Gastrocnemius medialis (tissue), 4 donors: ENCODE measurements at regions not wholly inside any gene's neighbourhood (a gene's known extent, or its start where the extent isn't known, plus 50 kb on each side); places are given as distances from the start of the nearest gene placed in this dataset.

Source experiments
- ATAC-seq, 2 donors: fragments of 150-250 bp; one replicate each; pipeline ENCODE4 v1.9.1; 2016
- DNase-seq, 2 donors: peaks; one replicate each; pipeline ENCODE4 v3.0.0-alpha.2; 2019
- H3K27ac ChIP-seq, 4 donors: fragments of 200-600 bp; sonication (generic); 1 replicate in 1 of 4; 2 replicates in 3 of 4; pipeline ENCODE4 v1.5.1; 2016 to 2018; ENCODE audit warnings: mild to moderate bottlenecking in 2 of 4, moderate library complexity in 1 of 4
- H3K27me3 ChIP-seq, 3 donors: fragments of 200-600 bp; sonication (generic) in 2 of 3; 1 replicate in 1 of 3; 2 replicates in 2 of 3; pipeline versions ENCODE4 v1.5.1 to v1.6.0; 2016 to 2019; ENCODE audit warnings: mild to moderate bottlenecking in 1 of 3, moderate library complexity in 1 of 3
- H3K36me3 ChIP-seq, 2 donors: fragments of 200-600 bp; sonication (generic) in 1 of 2; one replicate each; pipeline ENCODE4 v1.5.1; 2017 to 2018
- H3K4me1 ChIP-seq, 2 donors: fragments of 200-600 bp; sonication (generic) in 1 of 2; one replicate each; pipeline ENCODE4 v1.5.1; 2016 to 2017; ENCODE audit warnings: mild to moderate bottlenecking in 2 of 2
- H3K4me3 ChIP-seq, 4 donors: fragments of 200-600 bp; sonication (generic) in 3 of 4; 1 replicate in 1 of 4; 2 replicates in 3 of 4; pipeline ENCODE4 v1.5.1; 2016 to 2019; ENCODE audit warnings: mild to moderate bottlenecking in 2 of 4
- H3K9me3 ChIP-seq, 3 donors: fragments of 200-600 bp; sonication (generic) in 2 of 3; 1 replicate in 1 of 3; 2 replicates in 2 of 3; pipeline ENCODE4 v1.5.1; 2016 to 2019
- CTCF ChIP-seq, 5 experiments: fragments of 450-650 bp in 3 of 5; fragments of 200-600 bp in 2 of 5; sonication (generic) in 2 of 5; IDR thresholded peaks in 4 of 5; conservative IDR thresholded peaks in 1 of 5; 1 replicate in 4 of 5; 2 replicates in 1 of 5; pipeline ENCODE4 v1.5.1; 2016 to 2019; ENCODE audit warnings: antibody characterized with exemption in 5 of 5, mild to moderate bottlenecking in 3 of 5, moderate library complexity in 3 of 5
- POLR2A ChIP-seq, 2 donors: fragments of 450-650 bp; IDR thresholded peaks; one replicate each; pipeline ENCODE4 v1.6.1; 2017; ENCODE audit warnings: antibody characterized with exemption in 2 of 2, mild to moderate bottlenecking in 2 of 2, moderate library complexity in 2 of 2
- in situ Hi-C, 4 donors: fragments of 200-750 bp; cut with MboI; loops; one replicate each; pipeline versions ENCODE4 v1.15.0 to v1.8.0; 2017; ENCODE audit warnings: low sequenced_read_pairs in 4 of 4
- intact Hi-C: fragments of 100-400 bp; cut with DNase I; formaldehyde crosslinking; loops from one replicate; pipeline ENCODE4 v1.15.1; 2023; ENCODE audit warnings: low total_unique reads

- TF ChIP-seq POLR2A (IDR thresholded peaks at IDR 0.05) (no peak), CTCF (IDR thresholded peaks at IDR 0.05 in 4 of 5, conservative IDR thresholded peaks at IDR 0.05 in 1 of 5) (no peak)
- no peak overlapping the region for H3K27ac ChIP-seq
- no peak overlapping the region for H3K4me3 ChIP-seq
- H3K9me3 ChIP-seq, result no peaks in the 10 kb centered on the region
- no peak for DNase-seq
- no peak for ATAC-seq
- no peaks in the 10 kb centered on the region for H3K4me1 ChIP-seq
- in situ Hi-C loops, result no loop called here
- no peaks in the 10 kb centered on the region for H3K27me3 ChIP-seq
- intact Hi-C loops, result no loop called here
- H3K36me3 ChIP-seq, result no peaks in the 10 kb centered on the region
These were observed 228.2 kb downstream of the BCL11B start for GRCh38 chr14:99043756-99044155.

- DNase-seq, result no peak
- in situ Hi-C loops, result no loop called here
- Histone ChIP-seq H3K27me3 (no peaks in the 10 kb centered on the region), H3K4me1 (no peaks in the 10 kb centered on the region), H3K27ac (no peak overlapping the region), H3K36me3 (no peaks in the 10 kb centered on the region), H3K4me3 (no peak overlapping the region), H3K9me3 (peaks cover 0 to 3% (median 0%) of the 10 kb centered on the region in 3 donors)
- no peak for TF ChIP-seq POLR2A (IDR thresholded peaks at IDR 0.05)
- TF ChIP-seq CTCF (IDR thresholded peaks at IDR 0.05 in 4 of 5, conservative IDR thresholded peaks at IDR 0.05 in 1 of 5), result no peak
- ATAC-seq, result no peak
- intact Hi-C loops, result no loop called here
These were observed 224.5 kb downstream of the BCL11B start for GRCh38 chr14:99047441-99048031.

GRCh38 chr14:99050309-99050708 lies 221.7 kb downstream of the BCL11B start:
- DNase-seq, result no peak
- TF ChIP-seq CTCF (IDR thresholded peaks at IDR 0.05 in 4 of 5, conservative IDR thresholded peaks at IDR 0.05 in 1 of 5) (no peak), POLR2A (IDR thresholded peaks at IDR 0.05) (no peak)
- ATAC-seq, result no peak
- Histone ChIP-seq H3K36me3 (no peaks in the 10 kb centered on the region), H3K27me3 (no peaks in the 10 kb centered on the region), H3K9me3 (peaks cover 0 to 14% (median 0%) of the 10 kb centered on the region in 3 donors), H3K27ac (no peak overlapping the region), H3K4me3 (no peak overlapping the region), H3K4me1 (no peaks in the 10 kb centered on the region)
- in situ Hi-C loops, result no loop called here
- intact Hi-C loops, result no loop called here

- Histone ChIP-seq H3K27me3 (no peaks in the 10 kb centered on the region), H3K27ac (no peak overlapping the region), H3K9me3 (peaks cover 0 to 14% (median 0%) of the 10 kb centered on the region in 3 donors), H3K4me3 (no peak overlapping the region), H3K36me3 (no peaks in the 10 kb centered on the region), H3K4me1 (no peaks in the 10 kb centered on the region)
- no peak for DNase-seq
- TF ChIP-seq CTCF (IDR thresholded peaks at IDR 0.05 in 4 of 5, conservative IDR thresholded peaks at IDR 0.05 in 1 of 5) (no peak), POLR2A (IDR thresholded peaks at IDR 0.05) (no peak)
- in situ Hi-C loops, result no loop called here
- no peak for ATAC-seq
- intact Hi-C loops, result no loop called here
These were observed 219.5 kb downstream of the BCL11B start for GRCh38 chr14:99052467-99052866.

- TF ChIP-seq POLR2A (IDR thresholded peaks at IDR 0.05), result no peak
- no peak for TF ChIP-seq CTCF (IDR thresholded peaks at IDR 0.05 in 4 of 5, conservative IDR thresholded peaks at IDR 0.05 in 1 of 5)
- Histone ChIP-seq H3K36me3 (no peaks in the 10 kb centered on the region), H3K4me3 (no peak overlapping the region), H3K27me3 (no peaks in the 10 kb centered on the region), H3K27ac (no peak overlapping the region), H3K9me3 (peaks cover 0 to 14% (median 0%) of the 10 kb centered on the region in 3 donors), H3K4me1 (no peaks in the 10 kb centered on the region)
- DNase-seq (no peak), ATAC-seq (no peak)
- intact Hi-C loops (no loop called here), in situ Hi-C loops (no loop called here)
These were observed 217.0 kb downstream of the BCL11B start for GRCh38 chr14:99055019-99055418.
